HepG2 (cell line): ENCODE measurements at regions not wholly inside any gene's neighbourhood (a gene's known extent, or its start where the extent isn't known, plus 50 kb on each side); places are given as distances from the start of the nearest gene placed in this dataset.

ENCODE experiments used
- ATAC-seq: fragments of 200-7000 bp; cut with Tn5 transposase; 3 replicates; pipeline ENCODE4 v1.9.1; 2020; ENCODE audit warnings: mild to moderate bottlenecking, moderate library complexity
- BruUV-seq: library from RNA; stranded (reverse); fragments of 400-500 nt; replicated peaks from 2 replicates; lab custom pipeline; 2021; lab: Mats Ljungman, UMichigan
- CTCF ChIA-PET: fragments of 300-600 bp; formaldehyde crosslinking; extraction: SDS; loops from one replicate; lab custom pipeline; 2021; ENCODE audit warnings: low total read pairs, inconsistent platforms, low intra/inter-chr PET ratio; lab: Yijun Ruan, JAX
- POLR2A ChIA-PET: fragments of 350-600 bp; sonication (Branson Sonifier 250); formaldehyde crosslinking; loops from one replicate; lab custom pipeline; 2020; ENCODE audit warnings: antibody characterized with exemption, inconsistent platforms; lab: Yijun Ruan, JAX
- DNase-seq: peaks from one replicate; pipeline ENCODE4 v3.0.0-alpha.2; 2015; ENCODE audit warnings: low spot score
- FAIRE-seq: peaks from 3 replicates; lab custom pipeline; 2011; peaks lifted over from hg19 to GRCh38; lab: Jason Lieb, UNC
- H2AFZ ChIP-seq: one replicate; pipeline ENCODE4 v1.6.1; 2011; ENCODE audit warnings: low read length, inconsistent platforms
- H3K27ac ChIP-seq: fragments of 300-600 bp; 3 replicates; pipeline ENCODE4 v1.8.0; 2011; ENCODE audit warnings: mixed run types, mild to moderate bottlenecking, mixed read lengths, low read length, inconsistent platforms; ENCODE audit not compliant: insufficient read depth; ENCODE audit errors: extremely low read length
- H3K27me3 ChIP-seq, 2 experiments: fragments of 200-600 bp in 1 of 2; 2 replicates in 1 of 2; 3 replicates in 1 of 2; pipeline versions ENCODE4 v1.6.0 to v1.8.0; 2011; ENCODE audit warnings: low read length in 2 of 2, mild to moderate bottlenecking in 2 of 2, moderate library complexity in 2 of 2, inconsistent platforms in 1 of 2; ENCODE audit not compliant: insufficient read depth in 2 of 2, control insufficient read depth in 1 of 2
- H3K36me3 ChIP-seq, 2 experiments: fragments of 200-600 bp in 1 of 2; replicated peaks in 1 of 2; 2 replicates in 1 of 2; 3 replicates in 1 of 2; pipeline versions ENCODE4 v1.5.1 to v1.8.0; 2011; ENCODE audit warnings: low read length in 2 of 2, inconsistent platforms in 1 of 2; ENCODE audit not compliant: insufficient read depth in 2 of 2, control insufficient read depth in 1 of 2
- H3K4me1 ChIP-seq: 2 replicates; pipeline ENCODE4 v1.5.1; 2012; ENCODE audit warnings: low read length, inconsistent platforms; ENCODE audit not compliant: insufficient read depth
- H3K4me2 ChIP-seq: 2 replicates; pipeline ENCODE4 v1.6.0; 2011; ENCODE audit warnings: low read depth, low read length, inconsistent platforms
- H3K4me3 ChIP-seq, 3 experiments: fragments of 200-600 bp in 1 of 3; sonication (generic), shearing (Covaris generic) in 1 of 3; replicated peaks in 1 of 3; 2 replicates each; pipeline ENCODE4 v1.5.1; 2011 to 2016; ENCODE audit warnings: low read length in 3 of 3, inconsistent platforms in 2 of 3, low read depth in 2 of 3, mild to moderate bottlenecking in 2 of 3, control low read depth in 1 of 3, mixed read lengths in 1 of 3; ENCODE audit not compliant: insufficient read depth in 1 of 3
- H3K79me2 ChIP-seq: one replicate; pipeline ENCODE4 v1.6.1; 2011; ENCODE audit warnings: low read length, inconsistent platforms; ENCODE audit not compliant: insufficient read depth
- H3K9ac ChIP-seq: 2 replicates; pipeline ENCODE4 v1.6.0; 2011; ENCODE audit warnings: mild to moderate bottlenecking, low read depth, low read length, inconsistent platforms; ENCODE audit not compliant: insufficient read depth
- H3K9me3 ChIP-seq: 2 replicates; pipeline ENCODE4 v1.5.1; 2012; ENCODE audit warnings: mild to moderate bottlenecking, low read length
- H4K20me1 ChIP-seq: 2 replicates; pipeline ENCODE4 v1.6.0; 2011; ENCODE audit warnings: inconsistent platforms, mild to moderate bottlenecking, low read length, moderate library complexity; ENCODE audit not compliant: insufficient read depth
- AKAP8 ChIP-seq: sonication (generic); formaldehyde crosslinking; IDR thresholded peaks from 2 replicates; pipeline ENCODE4 v1.5.1; 2020; ENCODE audit warnings: mild to moderate bottlenecking, missing genetic modification reagents
- GLI4 ChIP-seq: sonication (generic); formaldehyde crosslinking; IDR thresholded peaks from 2 replicates; pipeline ENCODE4 v1.5.1; 2020; ENCODE audit warnings: missing genetic modification reagents, mild to moderate bottlenecking, moderate library complexity, borderline replicate concordance
- HOXA9 ChIP-seq: sonication (generic); formaldehyde crosslinking; IDR thresholded peaks from 2 replicates; pipeline ENCODE4 v1.8.1; 2022; ENCODE audit warnings: missing genetic modification reagents, mild to moderate bottlenecking, moderate library complexity, borderline replicate concordance
- REPIN1 ChIP-seq: sonication (generic); formaldehyde crosslinking; IDR thresholded peaks from 2 replicates; pipeline ENCODE4 v1.8.0; 2022; ENCODE audit warnings: missing genetic modification reagents, low read depth, mild to moderate bottlenecking, borderline replicate concordance
- ZBTB1 ChIP-seq: sonication (generic); formaldehyde crosslinking; IDR thresholded peaks from 2 replicates; pipeline ENCODE4 v1.4.0; 2020; ENCODE audit warnings: missing genetic modification reagents, borderline replicate concordance
- ZBTB7B ChIP-seq: sonication (generic); formaldehyde crosslinking; IDR thresholded peaks from 2 replicates; pipeline ENCODE4 v1.4.0; 2020; ENCODE audit warnings: missing genetic modification reagents
- ZHX1 ChIP-seq: sonication (generic); formaldehyde crosslinking; IDR thresholded peaks from 2 replicates; pipeline ENCODE4 v1.8.1; 2022; ENCODE audit warnings: low read depth, mild to moderate bottlenecking, missing genetic modification reagents
- ZNF280D ChIP-seq: sonication (generic); formaldehyde crosslinking; IDR thresholded peaks from 2 replicates; pipeline ENCODE4 v1.5.1; 2020; ENCODE audit warnings: mild to moderate bottlenecking, missing genetic modification reagents
- ZNF501 ChIP-seq: sonication (generic); formaldehyde crosslinking; IDR thresholded peaks from 2 replicates; pipeline ENCODE4 v1.5.1; 2020; ENCODE audit warnings: mild to moderate bottlenecking, moderate library complexity, missing genetic modification reagents
- ZNF703 ChIP-seq: sonication (generic); formaldehyde crosslinking; IDR thresholded peaks from 2 replicates; pipeline ENCODE4 v1.5.1; 2020; ENCODE audit warnings: missing genetic modification reagents, mild to moderate bottlenecking, moderate library complexity, borderline replicate concordance
- ZNF766 ChIP-seq: sonication (generic); formaldehyde crosslinking; IDR thresholded peaks from 2 replicates; pipeline ENCODE4 v1.5.0; 2020; ENCODE audit warnings: missing genetic modification reagents, borderline replicate concordance
- ZSCAN21 ChIP-seq: sonication (generic); formaldehyde crosslinking; IDR thresholded peaks from 2 replicates; pipeline ENCODE4 v1.8.0; 2022; ENCODE audit warnings: mild to moderate bottlenecking, missing genetic modification reagents, moderate library complexity, borderline replicate concordance
- WGBS: methylation state at CpG from one replicate; pipeline ENCODE4 v1.1.6; 2017; ENCODE audit warnings: low lambda C conversion rate; 5-methylcytosine and 5-hydroxymethylcytosine counted together
- in situ Hi-C: cut with HindIII; loops from 2 replicates; pipeline ENCODE4 v1.10.0; 2017; ENCODE audit warnings: low pct_unique_long_range_greater_than_20kb; ENCODE audit not compliant: extremely low pct_ligation_motif_present
- intact Hi-C: fragments of 100-400 bp; cut with micrococcal nuclease; formaldehyde crosslinking; loops from one replicate; pipeline ENCODE4 v1.10.0; 2022; ENCODE audit not compliant: unreplicated experiment

GRCh38 chr18:61618816-61619215 is 274.0 kb downstream of the RNF152 start (continued):
- TF ChIP-seq ZSCAN21 (CRISPR knock-in tag) (no peak), HOXA9 (no peak), ZNF280D (CRISPR knock-in tag) (no peak), REPIN1 (CRISPR knock-in tag) (no peak)

- no peaks in the 10 kb centered on the region for H3K9me3 ChIP-seq
- H2AFZ ChIP-seq, result no peak overlapping the region
- 23% methylated on average over 4 of the region's 4 CpGs for WGBS
- no peak overlapping the region for H3K4me2 ChIP-seq
- no peaks in the 10 kb centered on the region for H4K20me1 ChIP-seq
- no peaks in the 10 kb centered on the region for H3K4me1 ChIP-seq
- no peak for ATAC-seq
- DNase-seq, result no peak
- ChIA-PET CTCF (no interaction called here), POLR2A (no interaction called here)
- 0 out of 5 replicates have a peak, but pooled peaks cover 0 to 6% of the 10 kb centered on the region in 2 experiments for H3K27me3 ChIP-seq
- H3K36me3 ChIP-seq, result no peaks in the 10 kb centered on the region
- FAIRE-seq, result no peak
- H3K4me3 ChIP-seq, result no peak overlapping the region
- no peak overlapping the region for H3K27ac ChIP-seq
- no peaks in the 10 kb centered on the region for H3K79me2 ChIP-seq
- in situ Hi-C loops, result no loop called here
- intact Hi-C loops, result no loop called here
- BruUV-seq, result no TSS peak
- H3K9ac ChIP-seq, result no peak overlapping the region
- TF ChIP-seq ZBTB7B (CRISPR knock-in tag) (no peak), ZNF703 (CRISPR knock-in tag) (no peak), AKAP8 (no peak), ZNF766 (CRISPR knock-in tag) (no peak), GLI4 (CRISPR knock-in tag) (no peak), ZBTB1 (CRISPR knock-in tag) (no peak), ZNF501 (CRISPR knock-in tag) (no peak), ZHX1 (CRISPR knock-in tag) (no peak)
Measured at GRCh38 chr18:61616111-61616610, 276.6 kb downstream of the RNF152 start.
